GM20431 (cell line): ENCODE measurements at regions not wholly inside any gene's neighbourhood (a gene's known extent, or its start where the extent isn't known, plus 50 kb on each side); places are given as distances from the start of the nearest gene placed in this dataset.
"Not testable (repeated sequence)": the region's sequence is repeated elsewhere in the genome, so short reads cannot be mapped to it uniquely, and the experiment has no call there.

Experiments
- in situ Hi-C: fragments of 300-500 bp; cut with MseI, MboI; formaldehyde crosslinking; loops from one replicate; pipeline ENCODE4 v1.15.0; 2020; ENCODE audit warnings: low sequenced_read_pairs; ENCODE audit not compliant: unreplicated experiment

- in situ Hi-C loops, result no loop called here
Observed at GRCh38 chr2:106267997-106268396, 73.9 kb upstream of the UXS1 start.

GRCh38 chr2:106261871-106262321 lies 67.8 kb upstream of the UXS1 start:
- in situ Hi-C loops, result no loop called here

GRCh38 chr2:106258859-106259258 lies 64.8 kb upstream of the UXS1 start:
- in situ Hi-C loops, result not testable (repeated sequence)

GRCh38 chr2:106257830-106258229 lies 63.7 kb upstream of the UXS1 start:
- in situ Hi-C loops, result no loop called here

GRCh38 chr2:106257135-106257534 lies 63.0 kb upstream of the UXS1 start:
- in situ Hi-C loops, result no loop called here

GRCh38 chr2:106249157-106249828 lies 55.2 kb upstream of the UXS1 start:
- in situ Hi-C loops, result loop anchor here (25.0 kb wide), 1 partner anchor 137 kb away; no protein-coding TSS in a partner anchor

GRCh38 chr2:106248548-106249151 lies 54.5 kb upstream of the UXS1 start:
- in situ Hi-C loops, result loop anchor here (25.0 kb wide), 1 partner anchor 136 kb away; no protein-coding TSS in a partner anchor
